Liver (tissue), 8 donors: ENCODE measurements at regions not wholly inside any gene's neighbourhood (a gene's known extent, or its start where the extent isn't known, plus 50 kb on each side); places are given as distances from the start of the nearest gene placed in this dataset.

Experiments
- DNase-seq: peaks from one replicate; pipeline ENCODE4 v3.0.0-alpha.2; 2017; ENCODE audit warnings: low spot score
- H3K27ac ChIP-seq, 2 donors: one replicate each; pipeline ENCODE4 v1.7.0; 2013; ENCODE audit warnings: inconsistent platforms in 2 of 2, low read length in 2 of 2, control low read depth in 1 of 2, low read depth in 1 of 2, mild to moderate bottlenecking in 1 of 2
- H3K27me3 ChIP-seq, 4 donors: one replicate each; pipeline versions ENCODE4 v1.6.1 to v1.7.0; 2013; ENCODE audit warnings: low read length in 3 of 4, inconsistent platforms in 1 of 4, mild to moderate bottlenecking in 1 of 4, moderate library complexity in 1 of 4; ENCODE audit not compliant: control insufficient read depth in 4 of 4, insufficient read depth in 4 of 4
- H3K36me3 ChIP-seq, 4 donors: one replicate each; pipeline versions ENCODE4 v1.6.1 to v1.7.0; 2013; ENCODE audit warnings: low read length in 3 of 4, mild to moderate bottlenecking in 3 of 4, low read depth in 1 of 4, moderate library complexity in 1 of 4; ENCODE audit not compliant: control insufficient read depth in 4 of 4, insufficient read depth in 3 of 4
- H3K4me1 ChIP-seq, 4 donors: one replicate each; pipeline versions ENCODE4 v1.6.1 to v1.7.0; 2013; ENCODE audit warnings: low read length in 3 of 4, mild to moderate bottlenecking in 3 of 4, moderate library complexity in 1 of 4; ENCODE audit not compliant: control insufficient read depth in 4 of 4, insufficient read depth in 4 of 4
- H3K4me3 ChIP-seq, 3 donors: one replicate each; pipeline versions ENCODE4 v1.6.1 to v1.7.0; 2013; ENCODE audit warnings: low read length in 3 of 3, control low read depth in 1 of 3, low read depth in 1 of 3, mild to moderate bottlenecking in 1 of 3
- H3K9ac ChIP-seq, 2 donors: one replicate each; pipeline ENCODE4 v1.7.0; 2013; ENCODE audit warnings: low read length in 2 of 2, mild to moderate bottlenecking in 2 of 2, moderate library complexity in 2 of 2, control low read depth in 1 of 2, low read depth in 1 of 2
- H3K9me3 ChIP-seq, 4 donors: one replicate each; pipeline versions ENCODE4 v1.6.1 to v1.7.0; 2013; ENCODE audit warnings: low read length in 3 of 4; ENCODE audit not compliant: control insufficient read depth in 4 of 4
- EGR1 ChIP-seq, 2 donors: IDR thresholded peaks; 2 replicates each; pipeline ENCODE4 v1.6.1; 2016 to 2018; ENCODE audit warnings: antibody characterized with exemption in 2 of 2, low read depth in 2 of 2
- FOXA1 ChIP-seq: IDR thresholded peaks from 2 replicates; pipeline ENCODE4 v1.6.1; 2016; ENCODE audit warnings: antibody characterized with exemption
- FOXA2 ChIP-seq: IDR thresholded peaks from 2 replicates; pipeline ENCODE4 v1.6.1; 2016; ENCODE audit warnings: antibody characterized with exemption
- GABPA ChIP-seq, 2 donors: IDR thresholded peaks in 1 of 2; conservative IDR thresholded peaks in 1 of 2; 2 replicates each; pipeline ENCODE4 v1.6.1; 2016; ENCODE audit warnings: antibody characterized with exemption in 2 of 2, mild to moderate bottlenecking in 1 of 2, moderate library complexity in 1 of 2
- HNF4A ChIP-seq, 2 donors: conservative IDR thresholded peaks; 2 replicates each; pipeline ENCODE4 v1.6.1; 2016; ENCODE audit warnings: antibody characterized with exemption in 2 of 2, mild to moderate bottlenecking in 2 of 2
- HNF4G ChIP-seq: IDR thresholded peaks from 2 replicates; pipeline ENCODE4 v1.6.1; 2016; ENCODE audit warnings: antibody characterized with exemption
- JUND ChIP-seq, 2 donors: IDR thresholded peaks; 2 replicates each; pipeline ENCODE4 v1.6.1; 2016; ENCODE audit warnings: antibody characterized with exemption in 2 of 2
- NR2F2 ChIP-seq: IDR thresholded peaks from 2 replicates; pipeline ENCODE4 v1.6.1; 2016; ENCODE audit warnings: antibody characterized with exemption
- RAD21 ChIP-seq, 2 donors: IDR thresholded peaks; 2 replicates each; pipeline ENCODE4 v1.6.1; 2016; ENCODE audit warnings: antibody characterized with exemption in 2 of 2, mild to moderate bottlenecking in 2 of 2
- RXRA ChIP-seq, 2 donors: IDR thresholded peaks; 2 replicates each; pipeline ENCODE4 v1.6.1; 2017 to 2018; ENCODE audit warnings: antibody characterized with exemption in 2 of 2, mild to moderate bottlenecking in 1 of 2
- SP1 ChIP-seq: IDR thresholded peaks from 2 replicates; pipeline ENCODE4 v1.6.1; 2018; ENCODE audit warnings: antibody characterized with exemption, mild to moderate bottlenecking
- TAF1 ChIP-seq: conservative IDR thresholded peaks from 2 replicates; pipeline ENCODE4 v1.6.1; 2016; ENCODE audit warnings: antibody characterized with exemption, mild to moderate bottlenecking
- YY1 ChIP-seq: IDR thresholded peaks from 2 replicates; pipeline ENCODE4 v1.6.1; 2016; ENCODE audit warnings: antibody characterized with exemption, mild to moderate bottlenecking
- WGBS: extraction: QIAGEN DNeasy Blood & Tissue Kit; methylation state at CpG from one replicate; pipeline ENCODE4 v1.1.7; 2013; 5-methylcytosine and 5-hydroxymethylcytosine counted together
- TF ChIP-seq, protein P1 (sequence below): IDR thresholded peaks from 2 replicates; pipeline ENCODE4 v1.6.1; 2016; ENCODE audit warnings: antibody characterized with exemption
- TF ChIP-seq, protein P2 (sequence below): fragments of 150-350 bp; IDR thresholded peaks from 2 replicates; pipeline ENCODE4 v1.5.1; 2017; ENCODE audit warnings: improper control_type of control experiment, low read depth, low read length; ENCODE audit not compliant: missing input control
- TF ChIP-seq, protein P3 (sequence below): IDR thresholded peaks from 2 replicates; pipeline ENCODE4 v1.6.1; 2016; ENCODE audit warnings: antibody characterized with exemption
- TF ChIP-seq, protein P4 (sequence below): IDR thresholded peaks from 2 replicates; pipeline ENCODE4 v1.6.1; 2016; ENCODE audit warnings: antibody characterized with exemption, mild to moderate bottlenecking
- TF ChIP-seq, protein P5 (sequence below): IDR thresholded peaks from 2 replicates; pipeline ENCODE4 v1.6.1; 2016; ENCODE audit warnings: antibody characterized with exemption
- donor health status: healthy.
- donor health status: healthy.
- donor health status: healthy.
- donor health status: healthy.
- donor health status: healthy.

DNA sequence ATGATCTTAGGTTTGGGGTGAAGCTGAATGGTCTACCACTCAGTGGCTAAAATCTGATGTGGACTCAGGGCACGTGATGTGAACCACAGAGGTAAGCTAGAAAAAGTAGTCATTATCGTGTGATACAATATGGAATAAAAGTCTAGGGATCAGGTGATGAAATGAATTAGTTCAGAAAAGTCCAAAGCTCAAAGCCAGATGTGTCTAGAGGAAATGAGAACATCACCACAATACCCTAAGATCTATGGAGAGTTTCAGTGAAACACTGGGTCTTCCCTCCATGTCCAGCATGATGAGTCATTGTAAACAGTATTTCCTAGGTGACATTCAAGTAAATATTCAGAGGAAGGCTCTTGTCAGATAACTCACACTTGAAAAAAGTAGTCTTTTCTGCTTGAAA lies 1257.4 kb upstream of the ZEB2 start:
- peaks cover 0 to 2% (median 0%) of the 10 kb centered on the region in 4 donors for H3K9me3 ChIP-seq
- no peak for TF ChIP-seq GABPA (IDR thresholded peaks at IDR 0.05 in 1 of 2, conservative IDR thresholded peaks at IDR 0.05 in 1 of 2)
- no peak for DNase-seq
- H3K4me3 ChIP-seq = no peak overlapping the region
- WGBS = 95% methylated on average over 2 of the region's 2 CpGs
- no peaks in the 10 kb centered on the region for H3K4me1 ChIP-seq
- H3K27ac ChIP-seq = no peak overlapping the region
- no peaks in the 10 kb centered on the region for H3K27me3 ChIP-seq
- no peaks in the 10 kb centered on the region for H3K36me3 ChIP-seq
- H3K9ac ChIP-seq = no peak overlapping the region

DNA sequence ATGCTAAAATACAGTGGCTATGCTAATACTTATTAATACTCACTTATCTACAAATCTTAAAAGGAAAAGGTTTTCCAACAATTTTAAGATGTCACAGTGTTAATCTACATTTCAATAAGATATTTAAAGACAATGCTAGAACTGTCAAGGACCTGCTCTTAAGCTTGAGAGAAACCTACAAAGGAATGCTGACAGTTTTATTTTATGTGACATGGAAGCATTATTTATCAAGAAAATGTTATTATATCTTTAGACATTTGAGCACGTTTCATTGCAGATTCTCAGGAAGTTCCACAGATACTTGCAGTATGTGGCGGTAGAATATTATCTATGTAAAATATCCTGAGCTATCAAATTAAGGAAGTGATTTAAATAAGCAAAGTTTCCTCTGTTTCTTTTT lies 1255.7 kb upstream of the ZEB2 start:
- no peak for DNase-seq
- H3K9me3 ChIP-seq = no peaks in the 10 kb centered on the region
- TF ChIP-seq, protein P1, sequence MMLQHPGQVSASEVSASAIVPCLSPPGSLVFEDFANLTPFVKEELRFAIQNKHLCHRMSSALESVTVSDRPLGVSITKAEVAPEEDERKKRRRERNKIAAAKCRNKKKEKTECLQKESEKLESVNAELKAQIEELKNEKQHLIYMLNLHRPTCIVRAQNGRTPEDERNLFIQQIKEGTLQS = no peak
- no peak for TF ChIP-seq RXRA (IDR thresholded peaks at IDR 0.05)
- TF ChIP-seq HNF4G = no peak
- no peak for TF ChIP-seq TAF1
- no peak for TF ChIP-seq FOXA1
- no peak for TF ChIP-seq RAD21 (IDR thresholded peaks at IDR 0.05)
- TF ChIP-seq JUND (IDR thresholded peaks at IDR 0.05) = no peak
- H3K36me3 ChIP-seq = no peaks in the 10 kb centered on the region
- H3K4me1 ChIP-seq = no peaks in the 10 kb centered on the region
- WGBS = 73% methylated on average over 2 of the region's 2 CpGs
- no peak overlapping the region for H3K9ac ChIP-seq
- H3K27ac ChIP-seq = no peak overlapping the region
- no peaks in the 10 kb centered on the region for H3K27me3 ChIP-seq
- no peak overlapping the region for H3K4me3 ChIP-seq

DNA sequence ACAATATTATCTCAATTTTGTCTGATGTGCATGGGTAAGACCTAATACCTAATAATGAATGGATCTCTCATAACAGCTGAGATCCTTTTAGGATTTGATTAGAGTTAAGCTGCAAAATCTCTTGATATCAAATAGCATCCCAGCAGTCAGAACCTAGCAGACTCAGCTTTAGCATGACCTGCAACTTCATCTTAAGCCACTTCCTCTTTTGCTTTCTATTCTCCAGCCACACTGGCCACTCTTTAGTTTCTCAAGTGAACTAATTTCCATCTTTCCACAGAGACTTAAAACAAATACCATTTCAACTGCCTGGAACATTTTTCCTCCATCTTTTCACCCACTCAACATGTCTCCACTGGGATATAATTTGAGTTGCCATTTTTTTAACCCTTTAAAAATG lies 1251.6 kb upstream of the ZEB2 start:
- Histone ChIP-seq H3K27me3 (no peaks in the 10 kb centered on the region), H3K4me1 (no peaks in the 10 kb centered on the region), H3K9me3 (no peaks in the 10 kb centered on the region), H3K36me3 (no peaks in the 10 kb centered on the region), H3K27ac (no peak overlapping the region), H3K4me3 (no peak overlapping the region), H3K9ac (no peak overlapping the region)
- no peak for DNase-seq
- TF ChIP-seq TAF1 = no peak
- TF ChIP-seq, protein P2, sequence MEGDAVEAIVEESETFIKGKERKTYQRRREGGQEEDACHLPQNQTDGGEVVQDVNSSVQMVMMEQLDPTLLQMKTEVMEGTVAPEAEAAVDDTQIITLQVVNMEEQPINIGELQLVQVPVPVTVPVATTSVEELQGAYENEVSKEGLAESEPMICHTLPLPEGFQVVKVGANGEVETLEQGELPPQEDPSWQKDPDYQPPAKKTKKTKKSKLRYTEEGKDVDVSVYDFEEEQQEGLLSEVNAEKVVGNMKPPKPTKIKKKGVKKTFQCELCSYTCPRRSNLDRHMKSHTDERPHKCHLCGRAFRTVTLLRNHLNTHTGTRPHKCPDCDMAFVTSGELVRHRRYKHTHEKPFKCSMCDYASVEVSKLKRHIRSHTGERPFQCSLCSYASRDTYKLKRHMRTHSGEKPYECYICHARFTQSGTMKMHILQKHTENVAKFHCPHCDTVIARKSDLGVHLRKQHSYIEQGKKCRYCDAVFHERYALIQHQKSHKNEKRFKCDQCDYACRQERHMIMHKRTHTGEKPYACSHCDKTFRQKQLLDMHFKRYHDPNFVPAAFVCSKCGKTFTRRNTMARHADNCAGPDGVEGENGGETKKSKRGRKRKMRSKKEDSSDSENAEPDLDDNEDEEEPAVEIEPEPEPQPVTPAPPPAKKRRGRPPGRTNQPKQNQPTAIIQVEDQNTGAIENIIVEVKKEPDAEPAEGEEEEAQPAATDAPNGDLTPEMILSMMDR = no peak
- TF ChIP-seq FOXA1 = no peak
- TF ChIP-seq SP1 = no peak
- no peak for TF ChIP-seq GABPA (IDR thresholded peaks at IDR 0.05 in 1 of 2, conservative IDR thresholded peaks at IDR 0.05 in 1 of 2)
- no peak for TF ChIP-seq FOXA2
- no peak for TF ChIP-seq NR2F2
- TF ChIP-seq RXRA (IDR thresholded peaks at IDR 0.05) = no peak
- TF ChIP-seq HNF4A (conservative IDR thresholded peaks at IDR 0.05) = no peak
- no peak for TF ChIP-seq HNF4G
- no peak for TF ChIP-seq YY1
- TF ChIP-seq, protein P3, sequence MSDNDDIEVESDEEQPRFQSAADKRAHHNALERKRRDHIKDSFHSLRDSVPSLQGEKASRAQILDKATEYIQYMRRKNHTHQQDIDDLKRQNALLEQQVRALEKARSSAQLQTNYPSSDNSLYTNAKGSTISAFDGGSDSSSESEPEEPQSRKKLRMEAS = no peak
- no peak for TF ChIP-seq RAD21 (IDR thresholded peaks at IDR 0.05)
- TF ChIP-seq EGR1 (IDR thresholded peaks at IDR 0.05; ENCODE audit: low read depth in 2 of 2) = no peak
- TF ChIP-seq, protein P4, sequence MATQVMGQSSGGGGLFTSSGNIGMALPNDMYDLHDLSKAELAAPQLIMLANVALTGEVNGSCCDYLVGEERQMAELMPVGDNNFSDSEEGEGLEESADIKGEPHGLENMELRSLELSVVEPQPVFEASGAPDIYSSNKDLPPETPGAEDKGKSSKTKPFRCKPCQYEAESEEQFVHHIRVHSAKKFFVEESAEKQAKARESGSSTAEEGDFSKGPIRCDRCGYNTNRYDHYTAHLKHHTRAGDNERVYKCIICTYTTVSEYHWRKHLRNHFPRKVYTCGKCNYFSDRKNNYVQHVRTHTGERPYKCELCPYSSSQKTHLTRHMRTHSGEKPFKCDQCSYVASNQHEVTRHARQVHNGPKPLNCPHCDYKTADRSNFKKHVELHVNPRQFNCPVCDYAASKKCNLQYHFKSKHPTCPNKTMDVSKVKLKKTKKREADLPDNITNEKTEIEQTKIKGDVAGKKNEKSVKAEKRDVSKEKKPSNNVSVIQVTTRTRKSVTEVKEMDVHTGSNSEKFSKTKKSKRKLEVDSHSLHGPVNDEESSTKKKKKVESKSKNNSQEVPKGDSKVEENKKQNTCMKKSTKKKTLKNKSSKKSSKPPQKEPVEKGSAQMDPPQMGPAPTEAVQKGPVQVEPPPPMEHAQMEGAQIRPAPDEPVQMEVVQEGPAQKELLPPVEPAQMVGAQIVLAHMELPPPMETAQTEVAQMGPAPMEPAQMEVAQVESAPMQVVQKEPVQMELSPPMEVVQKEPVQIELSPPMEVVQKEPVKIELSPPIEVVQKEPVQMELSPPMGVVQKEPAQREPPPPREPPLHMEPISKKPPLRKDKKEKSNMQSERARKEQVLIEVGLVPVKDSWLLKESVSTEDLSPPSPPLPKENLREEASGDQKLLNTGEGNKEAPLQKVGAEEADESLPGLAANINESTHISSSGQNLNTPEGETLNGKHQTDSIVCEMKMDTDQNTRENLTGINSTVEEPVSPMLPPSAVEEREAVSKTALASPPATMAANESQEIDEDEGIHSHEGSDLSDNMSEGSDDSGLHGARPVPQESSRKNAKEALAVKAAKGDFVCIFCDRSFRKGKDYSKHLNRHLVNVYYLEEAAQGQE = no peak
- TF ChIP-seq, protein P1 = no peak
- TF ChIP-seq, protein P5, sequence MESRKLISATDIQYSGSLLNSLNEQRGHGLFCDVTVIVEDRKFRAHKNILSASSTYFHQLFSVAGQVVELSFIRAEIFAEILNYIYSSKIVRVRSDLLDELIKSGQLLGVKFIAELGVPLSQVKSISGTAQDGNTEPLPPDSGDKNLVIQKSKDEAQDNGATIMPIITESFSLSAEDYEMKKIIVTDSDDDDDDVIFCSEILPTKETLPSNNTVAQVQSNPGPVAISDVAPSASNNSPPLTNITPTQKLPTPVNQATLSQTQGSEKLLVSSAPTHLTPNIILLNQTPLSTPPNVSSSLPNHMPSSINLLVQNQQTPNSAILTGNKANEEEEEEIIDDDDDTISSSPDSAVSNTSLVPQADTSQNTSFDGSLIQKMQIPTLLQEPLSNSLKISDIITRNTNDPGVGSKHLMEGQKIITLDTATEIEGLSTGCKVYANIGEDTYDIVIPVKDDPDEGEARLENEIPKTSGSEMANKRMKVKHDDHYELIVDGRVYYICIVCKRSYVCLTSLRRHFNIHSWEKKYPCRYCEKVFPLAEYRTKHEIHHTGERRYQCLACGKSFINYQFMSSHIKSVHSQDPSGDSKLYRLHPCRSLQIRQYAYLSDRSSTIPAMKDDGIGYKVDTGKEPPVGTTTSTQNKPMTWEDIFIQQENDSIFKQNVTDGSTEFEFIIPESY = no peak
